GM12872 (cell line): ENCODE measurements at regions not wholly inside any gene's neighbourhood (a gene's known extent, or its start where the extent isn't known, plus 50 kb on each side); places are given as distances from the start of the nearest gene placed in this dataset.

Experiments used
- TF ChIP-seq, protein P1 (sequence below): IDR thresholded peaks from 3 replicates; pipeline ENCODE4 v1.5.1; 2011; ENCODE audit warnings: low read depth, mild to moderate bottlenecking, low read length, moderate library complexity; ENCODE audit not compliant: insufficient read depth

DNA sequence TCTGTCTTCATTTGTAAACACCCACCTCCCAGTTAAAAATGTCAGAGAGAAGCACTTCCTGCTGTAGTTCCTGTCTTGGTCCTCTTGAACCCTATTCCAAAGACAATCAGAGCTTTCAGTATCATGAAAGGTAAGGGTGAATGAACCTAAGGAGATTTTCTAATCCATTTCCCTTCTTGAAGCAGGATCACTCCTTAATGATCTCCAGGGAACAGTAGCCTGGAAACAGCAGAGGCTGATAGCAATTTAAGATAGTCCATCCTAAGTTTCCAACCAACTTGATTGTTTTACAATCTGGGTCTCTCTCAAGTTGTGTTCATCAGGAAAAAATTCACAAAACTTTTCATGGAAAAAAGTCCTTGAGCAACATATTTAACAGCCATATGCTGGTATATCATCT is 273.6 kb downstream of the NEBL start:
- TF ChIP-seq, protein P1, sequence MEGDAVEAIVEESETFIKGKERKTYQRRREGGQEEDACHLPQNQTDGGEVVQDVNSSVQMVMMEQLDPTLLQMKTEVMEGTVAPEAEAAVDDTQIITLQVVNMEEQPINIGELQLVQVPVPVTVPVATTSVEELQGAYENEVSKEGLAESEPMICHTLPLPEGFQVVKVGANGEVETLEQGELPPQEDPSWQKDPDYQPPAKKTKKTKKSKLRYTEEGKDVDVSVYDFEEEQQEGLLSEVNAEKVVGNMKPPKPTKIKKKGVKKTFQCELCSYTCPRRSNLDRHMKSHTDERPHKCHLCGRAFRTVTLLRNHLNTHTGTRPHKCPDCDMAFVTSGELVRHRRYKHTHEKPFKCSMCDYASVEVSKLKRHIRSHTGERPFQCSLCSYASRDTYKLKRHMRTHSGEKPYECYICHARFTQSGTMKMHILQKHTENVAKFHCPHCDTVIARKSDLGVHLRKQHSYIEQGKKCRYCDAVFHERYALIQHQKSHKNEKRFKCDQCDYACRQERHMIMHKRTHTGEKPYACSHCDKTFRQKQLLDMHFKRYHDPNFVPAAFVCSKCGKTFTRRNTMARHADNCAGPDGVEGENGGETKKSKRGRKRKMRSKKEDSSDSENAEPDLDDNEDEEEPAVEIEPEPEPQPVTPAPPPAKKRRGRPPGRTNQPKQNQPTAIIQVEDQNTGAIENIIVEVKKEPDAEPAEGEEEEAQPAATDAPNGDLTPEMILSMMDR, result no peak

DNA sequence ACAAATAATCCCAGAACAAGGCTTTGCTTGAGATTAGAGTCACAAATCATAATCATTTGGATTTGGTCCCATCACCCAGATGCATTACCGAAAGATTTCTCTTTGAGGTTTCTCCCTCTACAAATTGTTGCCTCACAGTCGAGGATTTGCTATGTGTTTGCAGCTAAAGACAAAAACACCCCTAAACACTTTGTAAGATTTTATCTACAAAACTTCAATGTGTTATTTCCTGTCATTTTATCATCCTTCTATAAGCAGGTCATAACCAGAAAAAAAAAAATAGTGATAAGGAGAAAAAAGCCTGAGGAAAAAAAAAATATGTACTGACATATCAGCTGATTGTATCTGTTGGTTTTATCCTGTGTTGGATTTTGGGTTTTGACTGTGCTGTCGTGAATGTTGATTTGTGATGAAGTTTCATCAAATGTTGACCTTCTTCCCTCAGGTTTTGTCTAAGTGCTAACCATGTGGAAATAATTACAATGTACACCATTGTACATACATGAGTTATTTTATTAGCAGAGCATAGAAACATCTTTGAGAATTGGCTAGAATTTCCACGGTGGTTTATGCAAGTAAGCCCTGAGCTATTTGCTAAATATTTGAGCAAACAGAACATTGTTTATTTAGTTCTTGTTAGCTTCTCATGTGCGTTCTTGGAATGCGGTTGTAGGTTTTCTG is 274.4 kb downstream of the NEBL start:
- TF ChIP-seq, protein P1, result no peak

DNA sequence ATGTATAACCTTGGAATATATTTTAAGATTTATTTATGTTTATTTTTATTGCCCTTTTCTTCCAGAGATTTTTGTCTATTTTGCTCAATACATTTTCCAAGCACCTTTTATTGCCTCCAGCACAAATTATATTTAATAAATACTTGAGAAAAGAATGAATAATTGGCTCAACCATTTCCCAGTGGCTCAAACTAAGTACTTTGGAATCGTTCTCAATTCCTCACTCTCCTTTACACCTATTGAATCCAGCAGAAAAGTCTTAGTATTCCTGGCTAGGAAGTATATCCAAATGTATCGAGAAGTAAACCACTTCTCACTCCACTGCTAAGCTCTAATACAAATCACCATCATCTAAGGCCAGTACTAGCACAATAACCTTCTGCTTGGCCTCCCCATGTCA is 276.1 kb downstream of the NEBL start:
- TF ChIP-seq, protein P1, result no peak

DNA sequence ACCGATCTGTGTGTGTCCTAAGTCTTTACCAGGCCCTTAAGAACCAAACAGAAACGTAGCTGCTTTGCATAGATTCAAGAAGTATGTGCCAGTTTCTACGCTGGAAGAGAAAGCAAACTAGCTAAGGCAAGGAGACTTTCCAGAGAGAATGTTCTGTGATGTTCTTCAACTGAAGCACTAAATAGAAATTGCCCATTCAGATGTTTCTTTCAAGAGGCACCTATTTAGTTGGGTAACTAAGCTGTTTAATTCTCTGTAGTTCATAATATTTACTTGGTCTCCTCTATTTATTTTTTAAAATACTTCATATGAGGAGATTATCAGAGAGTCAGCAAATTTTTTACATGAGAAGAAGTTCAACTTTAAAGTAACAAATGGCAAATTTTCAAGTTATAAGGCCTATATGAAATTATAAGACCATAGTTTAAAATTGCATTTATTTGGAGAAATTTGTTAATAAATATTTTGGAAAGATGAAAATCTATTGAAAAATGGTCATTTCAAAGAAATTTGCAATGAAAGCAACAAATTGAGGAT is 279.0 kb downstream of the NEBL start:
- TF ChIP-seq, protein P1, result no peak

DNA sequence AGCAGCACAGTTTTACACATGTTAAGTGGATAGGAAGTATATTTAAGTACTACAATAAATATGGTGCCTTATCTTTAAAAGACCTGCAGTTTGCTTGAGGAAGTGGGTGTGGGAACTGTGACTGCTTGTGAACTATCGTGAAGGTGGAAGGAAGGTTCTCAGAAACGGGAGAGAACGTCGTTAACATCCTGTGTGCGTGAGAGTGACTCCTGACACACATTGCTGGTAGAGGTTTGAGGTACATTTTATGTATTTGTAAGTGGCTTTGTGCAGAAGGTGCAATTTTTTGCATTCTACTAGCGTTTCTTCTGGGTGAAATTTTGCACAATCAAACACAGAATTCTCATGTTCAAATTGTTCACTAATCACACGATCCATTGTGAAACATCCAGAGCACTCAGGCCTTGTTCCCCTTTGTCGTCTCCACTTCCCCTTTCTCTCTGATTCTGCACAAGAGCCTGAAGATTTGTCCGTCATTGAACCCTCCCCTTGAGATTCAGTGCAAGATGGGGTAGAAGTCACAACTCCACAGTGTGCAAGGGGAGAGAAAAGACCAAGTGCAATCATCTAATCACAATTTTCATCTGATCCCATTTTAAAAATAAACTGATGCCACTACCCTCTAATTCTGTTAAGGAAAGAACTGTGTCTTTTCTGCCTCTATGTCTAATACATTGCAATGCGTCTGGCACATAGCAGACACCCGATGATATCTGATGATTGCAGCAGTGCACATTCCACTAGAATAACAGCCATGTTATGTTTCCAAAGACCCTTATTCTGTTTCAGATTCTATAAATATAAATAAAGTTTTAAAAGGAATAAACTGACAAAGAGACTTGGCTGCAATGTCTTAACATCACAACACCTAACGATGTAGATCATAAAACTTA is 279.9 kb downstream of the NEBL start:
- TF ChIP-seq, protein P1, result no peak

DNA sequence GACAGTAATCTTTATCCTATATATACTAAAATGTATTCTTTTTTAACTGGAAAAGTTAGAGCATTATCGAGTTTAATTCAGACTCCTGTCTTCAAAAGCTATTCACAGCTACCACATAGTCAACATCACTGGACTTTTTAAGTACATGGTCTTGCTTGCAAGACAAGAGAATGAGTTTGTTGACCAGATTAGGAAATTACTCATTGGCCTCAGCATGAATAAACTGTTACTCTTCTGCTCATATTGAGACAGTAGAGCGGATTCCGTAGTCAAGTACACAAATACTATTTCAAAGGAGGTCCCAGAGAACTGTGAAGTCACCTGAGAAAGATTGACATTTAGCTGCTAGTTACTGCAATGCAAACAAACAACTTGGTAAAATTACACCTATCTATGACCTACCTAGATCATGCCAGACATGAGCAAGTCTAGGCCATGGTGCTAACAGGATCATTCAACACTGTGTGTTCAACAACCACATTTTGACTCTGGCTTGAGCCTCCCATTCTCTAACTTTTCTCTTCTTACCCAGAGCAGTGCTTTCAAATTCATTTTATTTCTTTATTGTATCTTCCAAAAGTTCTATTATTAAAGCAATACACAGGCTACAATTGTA is 280.9 kb downstream of the NEBL start:
- TF ChIP-seq, protein P1, result no peak

DNA sequence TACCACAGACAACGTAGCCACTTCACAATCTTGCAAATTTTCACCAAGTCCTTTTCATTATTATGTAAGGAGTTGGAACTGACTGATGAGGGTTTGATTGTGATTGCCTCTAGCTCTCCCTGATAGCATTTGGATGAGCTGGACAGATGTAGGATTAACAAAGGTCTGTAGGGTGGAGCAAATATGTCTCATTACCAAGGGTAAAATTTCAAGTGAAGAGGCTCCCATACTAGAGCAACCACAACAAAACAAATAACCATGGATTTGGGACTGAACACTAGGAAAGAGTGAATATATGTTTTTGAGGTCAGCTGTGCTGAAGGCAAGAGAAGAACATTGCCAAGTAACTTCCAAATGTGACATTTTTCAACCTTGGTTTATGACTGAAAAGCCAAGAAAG is 281.7 kb downstream of the NEBL start:
- TF ChIP-seq, protein P1, result no peak
